H1 (cell line): ENCODE measurements at regions not wholly inside any gene's neighbourhood (a gene's known extent, or its start where the extent isn't known, plus 50 kb on each side); places are given as distances from the start of the nearest gene placed in this dataset.

Experiments used
- CTCF ChIA-PET: fragments of 300-600 bp; sonication (Branson Sonifier 250); formaldehyde crosslinking; loops from one replicate; lab custom pipeline; 2021; ENCODE audit not compliant: partially characterized antibody; lab: Charles Lee
- POLR2A ChIA-PET: fragments of 300-600 bp; sonication (Branson Sonifier 250); formaldehyde crosslinking; loops from one replicate; lab custom pipeline; 2021; ENCODE audit warnings: inconsistent platforms; ENCODE audit not compliant: partially characterized antibody; lab: Charles Lee
- DNase-seq, 2 experiments: peaks; one replicate each; pipeline versions ENCODE4 v3.0.0 to v3.0.0-alpha.2; 2010 to 2022; ENCODE audit warnings: low spot score in 2 of 2, low read depth in 1 of 2, mixed read lengths in 1 of 2
- FAIRE-seq: peaks from 2 replicates; lab custom pipeline; 2011; peaks lifted over from hg19 to GRCh38; lab: Jason Lieb, UNC
- H2AFZ ChIP-seq: 2 replicates; pipeline ENCODE4 v1.8.1; 2012; ENCODE audit warnings: low read length, inconsistent platforms
- H2AK5ac ChIP-seq: 2 replicates; pipeline ENCODE4 v1.6.1; 2013; ENCODE audit warnings: low read depth, low read length
- H2BK120ac ChIP-seq: replicated peaks from 2 replicates; pipeline ENCODE3; 2013; ENCODE audit warnings: low read depth, low read length, inconsistent platforms
- H2BK12ac ChIP-seq: 2 replicates; pipeline ENCODE4 v1.6.1; 2013; ENCODE audit warnings: low read depth, low read length
- H2BK15ac ChIP-seq: 2 replicates; pipeline ENCODE4 v1.6.1; 2013; ENCODE audit warnings: low read length
- H2BK20ac ChIP-seq: 2 replicates; pipeline ENCODE4 v1.6.1; 2013; ENCODE audit warnings: low read length
- H2BK5ac ChIP-seq: 2 replicates; pipeline ENCODE4 v1.6.1; 2013; ENCODE audit warnings: low read depth, low read length
- H3K14ac ChIP-seq: 2 replicates; pipeline ENCODE4 v1.6.1; 2013; ENCODE audit warnings: inconsistent platforms; ENCODE audit not compliant: insufficient read length
- H3K18ac ChIP-seq: 2 replicates; pipeline ENCODE4 v1.6.1; 2013; ENCODE audit warnings: low read length; ENCODE audit errors: extremely low read depth
- H3K23ac ChIP-seq: 2 replicates; pipeline ENCODE4 v1.6.1; 2013; ENCODE audit warnings: inconsistent platforms; ENCODE audit not compliant: insufficient read length
- H3K23me2 ChIP-seq: 2 replicates; pipeline ENCODE4 v1.6.1; 2013; ENCODE audit warnings: low read depth, low read length
- H3K27ac ChIP-seq: 2 replicates; pipeline ENCODE4 v1.6.1; 2011; ENCODE audit warnings: low read depth, low read length, inconsistent platforms
- H3K27me3 ChIP-seq, 4 experiments: replicated peaks in 1 of 4; 1 replicate in 1 of 4; 2 replicates in 3 of 4; pipeline versions ENCODE4 v1.6.1 to v1.8.1; 2011 to 2013; ENCODE audit warnings: low read length in 3 of 4, mild to moderate bottlenecking in 3 of 4, inconsistent platforms in 2 of 4, mixed read lengths in 2 of 4, moderate library complexity in 1 of 4; ENCODE audit not compliant: control insufficient read depth in 3 of 4, insufficient read depth in 3 of 4; ENCODE audit errors: extremely low read depth in 1 of 4
- H3K36me3 ChIP-seq, 4 experiments: 2 replicates each; pipeline versions ENCODE4 v1.6.1 to v1.8.1; 2011 to 2013; ENCODE audit warnings: mild to moderate bottlenecking in 4 of 4, low read length in 3 of 4, moderate library complexity in 2 of 4, control low read depth in 1 of 4, inconsistent platforms in 1 of 4; ENCODE audit not compliant: insufficient read depth in 4 of 4, control insufficient read depth in 2 of 4
- H3K4ac ChIP-seq: replicated peaks from 2 replicates; pipeline ENCODE3; 2013; ENCODE audit warnings: low read length, low read depth, mixed read lengths, inconsistent platforms; ENCODE audit not compliant: insufficient read length
- H3K4me1 ChIP-seq, 4 experiments: replicated peaks in 1 of 4; 1 replicate in 1 of 4; 2 replicates in 3 of 4; pipeline versions ENCODE4 v1.6.1 to v1.8.1; 2011 to 2013; ENCODE audit warnings: low read length in 3 of 4, inconsistent platforms in 2 of 4, mixed read lengths in 1 of 4; ENCODE audit not compliant: insufficient read depth in 4 of 4, control insufficient read depth in 3 of 4
- H3K4me2 ChIP-seq, 2 experiments: 2 replicates each; pipeline versions ENCODE4 v1.6.1 to v1.8.1; 2011 to 2013; ENCODE audit warnings: low read depth in 2 of 2, low read length in 2 of 2, control low read depth in 1 of 2, inconsistent platforms in 1 of 2, mild to moderate bottlenecking in 1 of 2; ENCODE audit not compliant: insufficient read depth in 1 of 2
- H3K4me3 ChIP-seq, 4 experiments: fragments of 200-600, 300-600 bp in 1 of 4; sonication (generic), shearing (Covaris generic), sonication (Bioruptor Twin) in 1 of 4; 2 replicates each; pipeline versions ENCODE4 v1.5.1 to v1.8.1; 2011 to 2016; ENCODE audit warnings: low read length in 4 of 4, low read depth in 3 of 4, control low read depth in 2 of 4, inconsistent platforms in 2 of 4, mild to moderate bottlenecking in 2 of 4, mixed read lengths in 1 of 4, moderate library complexity in 1 of 4; ENCODE audit not compliant: insufficient read depth in 2 of 4; ENCODE audit errors: extremely low read depth in 1 of 4
- H3K56ac ChIP-seq: replicated peaks from 2 replicates; pipeline ENCODE3; 2013; ENCODE audit warnings: low read depth, mild to moderate bottlenecking, mixed read lengths, low read length, inconsistent platforms; ENCODE audit not compliant: insufficient read length
- H3K79me1 ChIP-seq: 2 replicates; pipeline ENCODE4 v1.6.1; 2013; ENCODE audit warnings: low read depth, low read length, control low read depth
- H3K79me2 ChIP-seq, 2 experiments: 2 replicates each; pipeline versions ENCODE4 v1.6.1 to v1.8.1; 2012 to 2013; ENCODE audit warnings: low read length in 2 of 2, mild to moderate bottlenecking in 2 of 2, inconsistent platforms in 1 of 2; ENCODE audit not compliant: insufficient read depth in 2 of 2, control insufficient read depth in 1 of 2
- H3K9ac ChIP-seq, 4 experiments: replicated peaks in 1 of 4; 1 replicate in 1 of 4; 2 replicates in 3 of 4; pipeline versions ENCODE4 v1.6.1 to v1.8.1; 2011 to 2013; ENCODE audit warnings: low read depth in 3 of 4, low read length in 3 of 4, control low read depth in 2 of 4, mild to moderate bottlenecking in 2 of 4, moderate library complexity in 2 of 4, inconsistent platforms in 1 of 4; ENCODE audit errors: extremely low read depth in 1 of 4
- H3K9me3 ChIP-seq, 2 experiments: 2 replicates each; pipeline versions ENCODE4 v1.6.1 to v1.8.1; 2012 to 2013; ENCODE audit warnings: mild to moderate bottlenecking in 2 of 2, moderate library complexity in 2 of 2, control low read depth in 1 of 2, inconsistent platforms in 1 of 2, low read depth in 1 of 2, low read length in 1 of 2, mixed read lengths in 1 of 2; ENCODE audit not compliant: insufficient read depth in 2 of 2
- H4K20me1 ChIP-seq, 2 experiments: replicated peaks in 1 of 2; 2 replicates each; pipeline versions ENCODE3 to v1.8.1; 2011 to 2013; ENCODE audit warnings: inconsistent platforms in 2 of 2, low read length in 2 of 2, mild to moderate bottlenecking in 1 of 2; ENCODE audit not compliant: insufficient read depth in 2 of 2, control insufficient read depth in 1 of 2
- H4K5ac ChIP-seq: 2 replicates; pipeline ENCODE4 v1.6.1; 2013; ENCODE audit warnings: low read length, low read depth, mixed read lengths, inconsistent platforms; ENCODE audit not compliant: insufficient read length
- H4K8ac ChIP-seq: 2 replicates; pipeline ENCODE4 v1.8.0; 2013; ENCODE audit warnings: mild to moderate bottlenecking, moderate library complexity, low read length, inconsistent platforms; ENCODE audit not compliant: insufficient read depth; ENCODE audit errors: extremely low read depth
- H4K91ac ChIP-seq: replicated peaks from 2 replicates; pipeline ENCODE3; 2013; ENCODE audit warnings: low read length, mixed read lengths, inconsistent platforms; ENCODE audit not compliant: insufficient read length
- ATF2 ChIP-seq: IDR thresholded peaks from 2 replicates; pipeline ENCODE4 v1.6.1; 2012; ENCODE audit warnings: low read length, inconsistent platforms
- CBX8 ChIP-seq: fragments of 300-800, 300-1000 bp; sonication (generic); IDR thresholded peaks from 2 replicates; pipeline ENCODE4 v1.7.1; 2016; ENCODE audit warnings: low read depth, low read length, borderline replicate concordance
- EP300 ChIP-seq, 2 experiments: IDR thresholded peaks; 1 replicate in 1 of 2; 2 replicates in 1 of 2; pipeline ENCODE4 v1.6.1; 2011 to 2012; ENCODE audit warnings: low read depth in 2 of 2, low read length in 2 of 2, mild to moderate bottlenecking in 2 of 2, borderline replicate concordance in 1 of 2, inconsistent platforms in 1 of 2, moderate library complexity in 1 of 2
- HDAC6 ChIP-seq: IDR thresholded peaks from one replicate; pipeline ENCODE4 v1.7.1; 2012; ENCODE audit warnings: low read depth, mild to moderate bottlenecking, inconsistent platforms, low read length, moderate library complexity
- MAFK ChIP-seq: IDR thresholded peaks from 2 replicates; pipeline ENCODE4 v1.6.1; 2012; ENCODE audit warnings: low read depth, mild to moderate bottlenecking, improper control_type of control experiment, low read length
- PHF8 ChIP-seq: fragments of 200-600 bp; sonication (generic); conservative IDR thresholded peaks from 2 replicates; pipeline ENCODE4 v1.7.1; 2012; ENCODE audit warnings: low read depth, mild to moderate bottlenecking, inconsistent platforms, low read length, moderate library complexity
- POLR2AphosphoS5 ChIP-seq: IDR thresholded peaks from 2 replicates; pipeline ENCODE4 v1.6.1; 2011; ENCODE audit warnings: low read depth, low read length
- SAP30 ChIP-seq: fragments of 300-600 bp; sonication (generic); IDR thresholded peaks from 2 replicates; pipeline ENCODE4 v1.7.1; 2012; ENCODE audit warnings: low read length, moderate library complexity, mild to moderate bottlenecking, inconsistent platforms; ENCODE audit not compliant: insufficient read depth, insufficient replicate concordance
- SP4 ChIP-seq: IDR thresholded peaks from 2 replicates; pipeline ENCODE4 v1.6.1; 2012; ENCODE audit warnings: low read length, inconsistent platforms
- TAF1 ChIP-seq: IDR thresholded peaks from 2 replicates; pipeline ENCODE4 v1.6.1; 2011; ENCODE audit warnings: mild to moderate bottlenecking, low read depth, low read length
- TCF12 ChIP-seq: IDR thresholded peaks from 2 replicates; pipeline ENCODE4 v1.6.1; 2011; ENCODE audit warnings: low read depth, mild to moderate bottlenecking, low read length
- USF2 ChIP-seq: IDR thresholded peaks from 2 replicates; pipeline ENCODE4 v1.6.1; 2011; ENCODE audit warnings: low read length, improper control_type of control experiment
- WGBS, 2 experiments: shearing (Covaris generic) in 1 of 2; methylation state at CpG; one replicate each; pipeline versions ENCODE4 v1.1.6 to v1.1.7; 2013 to 2015; ENCODE audit warnings: low lambda C conversion rate in 2 of 2, mixed read lengths in 2 of 2, inconsistent platforms in 1 of 2, low coverage in 1 of 2, missing lambda C conversion rate in 1 of 2; ENCODE audit not compliant: insufficient replicate concordance in 2 of 2, insufficient coverage in 1 of 2, insufficient read length in 1 of 2; ENCODE audit errors: extremely low coverage in 1 of 2, missing lambda C conversion rate in 1 of 2; 5-methylcytosine and 5-hydroxymethylcytosine counted together

- H2BK20ac ChIP-seq, result no peak overlapping the region
- no peak overlapping the region for H3K4ac ChIP-seq
- ChIA-PET CTCF (interaction anchor here (1.4 kb wide), 1 partner anchor 21 kb away, joined by 3 read pairs; no protein-coding TSS in a partner anchor), POLR2A (no interaction called here)
- no peaks in the 10 kb centered on the region for H3K79me2 ChIP-seq
- no peak overlapping the region for H3K4me2 ChIP-seq
- no peak overlapping the region for H3K9ac ChIP-seq
- no peak overlapping the region for H2BK120ac ChIP-seq
- H4K91ac ChIP-seq, result no peak overlapping the region
- no peak overlapping the region for H4K5ac ChIP-seq
- H3K4me3 ChIP-seq, result no peak overlapping the region
- H4K20me1 ChIP-seq, result no peaks in the 10 kb centered on the region
- H3K36me3 ChIP-seq, result no peaks in the 10 kb centered on the region
- H2AFZ ChIP-seq, result no peak overlapping the region
- H3K27ac ChIP-seq, result no peak overlapping the region
- H3K18ac ChIP-seq, result no peak overlapping the region
- H2BK15ac ChIP-seq, result no peak overlapping the region
- no peaks in the 10 kb centered on the region for H3K9me3 ChIP-seq
- DNase-seq (no peak), FAIRE-seq (no peak)
- whole genome bisulfite sequencing, 2 experiments, result 87% methylated on average over 2 of the region's 2 CpGs; no CpG with 5 or more reads in 1 of the 2 experiments
- no peak overlapping the region for H4K8ac ChIP-seq
- no peak overlapping the region for H3K14ac ChIP-seq
- no peaks in the 10 kb centered on the region for H3K27me3 ChIP-seq
- no peaks in the 10 kb centered on the region for H3K23me2 ChIP-seq
- H3K23ac ChIP-seq, result no peak overlapping the region
- no peaks in the 10 kb centered on the region for H3K79me1 ChIP-seq
- no peak overlapping the region for H2AK5ac ChIP-seq
- H2BK12ac ChIP-seq, result no peak overlapping the region
- H3K4me1 ChIP-seq, result no peaks in the 10 kb centered on the region
- no peak overlapping the region for H3K56ac ChIP-seq
- H2BK5ac ChIP-seq, result no peak overlapping the region
- TF ChIP-seq CBX8 (no peak), PHF8 (no peak), SAP30 (no peak), ATF2 (no peak), TAF1 (no peak), POLR2AphosphoS5 (no peak), HDAC6 (no peak), USF2 (no peak), SP4 (no peak), TCF12 (no peak), MAFK (no peak), EP300 (IDR thresholded peaks at IDR 0.05; ENCODE audit: borderline replicate concordance in 1 of 2, low read depth in 2 of 2, low read length in 2 of 2) (no peak)
Measured at GRCh38 chr3:27805282-27805681, 83.2 kb upstream of the EOMES start.
